Kidney (tissue), 13 donors: ENCODE measurements at regions not wholly inside any gene's neighbourhood (a gene's known extent, or its start where the extent isn't known, plus 50 kb on each side); places are given as distances from the start of the nearest gene placed in this dataset.

Source experiments
- DNase-seq, 5 donors: peaks; one replicate each; pipeline ENCODE4 v3.0.0-alpha.2; 2013 to 2020
- FAIRE-seq: peaks from 2 replicates; lab custom pipeline; 2012; peaks lifted over from hg19 to GRCh38; lab: Jason Lieb, UNC
- H3K27ac ChIP-seq, 2 donors: one replicate each; pipeline ENCODE4 v1.7.0; 2013; ENCODE audit warnings: low read depth in 2 of 2, low read length in 2 of 2, inconsistent platforms in 1 of 2
- H3K27me3 ChIP-seq: one replicate; pipeline ENCODE4 v1.7.1; 2013; ENCODE audit warnings: low read length, inconsistent platforms; ENCODE audit not compliant: control insufficient read depth, insufficient read depth
- H3K36me3 ChIP-seq, 3 donors: one replicate each; pipeline versions ENCODE4 v1.7.0 to v1.7.1; 2013; ENCODE audit warnings: low read length in 3 of 3, control low read depth in 1 of 3, inconsistent platforms in 1 of 3; ENCODE audit not compliant: insufficient read depth in 3 of 3, control insufficient read depth in 2 of 3
- H3K4me1 ChIP-seq, 3 donors: one replicate each; pipeline versions ENCODE4 v1.7.0 to v1.7.1; 2013; ENCODE audit warnings: low read length in 3 of 3, inconsistent platforms in 1 of 3, low read depth in 1 of 3; ENCODE audit not compliant: control insufficient read depth in 2 of 3, insufficient read depth in 2 of 3
- H3K4me3 ChIP-seq, 3 donors: one replicate each; pipeline versions ENCODE4 v1.7.0 to v1.8.1; 2013; ENCODE audit warnings: low read length in 3 of 3, control low read depth in 1 of 3, inconsistent platforms in 1 of 3
- H3K9ac ChIP-seq, 3 donors: one replicate each; pipeline versions ENCODE4 v1.7.0 to v1.7.1; 2013; ENCODE audit warnings: low read length in 3 of 3, control low read depth in 1 of 3, inconsistent platforms in 1 of 3
- H3K9me3 ChIP-seq, 3 donors: one replicate each; pipeline versions ENCODE4 v1.7.0 to v1.7.1; 2013; ENCODE audit warnings: low read length in 3 of 3, control low read depth in 1 of 3, inconsistent platforms in 1 of 3; ENCODE audit not compliant: control insufficient read depth in 2 of 3, insufficient read depth in 1 of 3
- intact Hi-C: fragments of 100-400 bp; cut with DNase I; formaldehyde crosslinking; loops from one replicate; pipeline ENCODE4 v1.11.1; 2022
- TF ChIP-seq, protein P1 (sequence below): IDR thresholded peaks from 3 replicates; pipeline ENCODE4 v1.5.1; 2012; ENCODE audit warnings: mild to moderate bottlenecking, moderate library complexity, borderline replicate concordance; ENCODE audit not compliant: insufficient read depth; ENCODE audit errors: extremely low read depth
- donor health status: control.
- donor health status: control.
- donor health status: control.
- donor health status: control.
- donor health status: control.
- donor health status: DM: yes; HTN: yes; CAD: no.
- donor health status: Normal renal cell carcinoma (clear cell type).

DNA sequence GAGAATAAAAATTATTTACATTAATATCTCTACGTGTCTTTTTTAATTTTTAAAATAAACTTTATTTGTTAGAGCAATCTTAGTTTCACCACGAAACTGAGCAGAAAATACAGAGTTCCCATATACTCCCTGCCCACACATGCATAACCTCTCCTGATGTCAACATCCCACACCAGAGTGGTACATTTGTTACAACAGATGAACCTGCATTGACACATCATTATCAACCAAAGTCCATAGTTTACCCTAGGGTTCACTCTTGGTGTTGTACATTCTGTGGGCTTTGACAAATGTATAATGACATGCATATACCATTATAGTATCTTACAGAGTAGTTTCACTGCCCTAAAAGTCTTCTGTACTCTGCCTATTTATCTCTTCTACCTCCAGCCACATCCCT lies 110.6 kb upstream of the OTUD4 start:
- no peak for FAIRE-seq

DNA sequence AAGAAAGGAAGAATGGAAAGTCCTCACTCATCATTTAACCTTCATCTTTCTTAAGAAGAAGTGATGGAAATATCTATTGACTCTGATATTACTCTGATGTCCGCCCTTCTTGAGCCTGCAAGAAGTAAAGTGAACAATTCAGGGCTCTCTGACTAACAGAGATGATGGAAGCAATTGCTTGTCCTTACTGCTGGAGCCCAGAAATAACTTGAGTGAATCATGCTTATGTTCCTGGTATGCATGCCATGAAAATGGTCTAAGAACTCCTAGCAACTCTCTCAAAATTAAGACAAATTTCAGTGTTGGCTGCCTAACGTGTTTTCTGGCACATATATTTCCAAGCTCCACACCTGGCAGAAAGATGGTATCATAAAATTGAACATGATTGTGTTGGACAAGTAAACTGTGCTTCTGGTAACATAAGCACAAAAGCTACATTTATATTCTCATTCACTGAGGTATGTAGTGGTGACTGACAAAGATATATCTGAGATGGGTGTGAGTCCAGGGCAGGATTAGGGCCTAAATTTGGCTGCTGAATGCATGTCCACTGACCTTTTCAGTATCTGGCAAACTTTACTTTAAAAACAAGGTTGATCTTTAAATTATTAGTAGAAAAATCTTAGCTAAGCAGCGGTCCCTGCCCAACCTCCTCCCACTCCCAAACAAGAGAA lies 109.2 kb upstream of the OTUD4 start:
- DNase-seq (no peak), FAIRE-seq (no peak)
- Histone ChIP-seq H3K9me3 (no peaks in the 10 kb centered on the region), H3K9ac (no peak overlapping the region), H3K4me3 (no peak overlapping the region), H3K36me3 (no peaks in the 10 kb centered on the region), H3K4me1 (no peaks in the 10 kb centered on the region), H3K27ac (no peak overlapping the region), H3K27me3 (no peaks in the 10 kb centered on the region)
- TF ChIP-seq, protein P1, sequence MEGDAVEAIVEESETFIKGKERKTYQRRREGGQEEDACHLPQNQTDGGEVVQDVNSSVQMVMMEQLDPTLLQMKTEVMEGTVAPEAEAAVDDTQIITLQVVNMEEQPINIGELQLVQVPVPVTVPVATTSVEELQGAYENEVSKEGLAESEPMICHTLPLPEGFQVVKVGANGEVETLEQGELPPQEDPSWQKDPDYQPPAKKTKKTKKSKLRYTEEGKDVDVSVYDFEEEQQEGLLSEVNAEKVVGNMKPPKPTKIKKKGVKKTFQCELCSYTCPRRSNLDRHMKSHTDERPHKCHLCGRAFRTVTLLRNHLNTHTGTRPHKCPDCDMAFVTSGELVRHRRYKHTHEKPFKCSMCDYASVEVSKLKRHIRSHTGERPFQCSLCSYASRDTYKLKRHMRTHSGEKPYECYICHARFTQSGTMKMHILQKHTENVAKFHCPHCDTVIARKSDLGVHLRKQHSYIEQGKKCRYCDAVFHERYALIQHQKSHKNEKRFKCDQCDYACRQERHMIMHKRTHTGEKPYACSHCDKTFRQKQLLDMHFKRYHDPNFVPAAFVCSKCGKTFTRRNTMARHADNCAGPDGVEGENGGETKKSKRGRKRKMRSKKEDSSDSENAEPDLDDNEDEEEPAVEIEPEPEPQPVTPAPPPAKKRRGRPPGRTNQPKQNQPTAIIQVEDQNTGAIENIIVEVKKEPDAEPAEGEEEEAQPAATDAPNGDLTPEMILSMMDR = no peak
- intact Hi-C loops = no loop called here

More for the DNA sequence above, 110.6 kb upstream of the OTUD4 start:
- intact Hi-C loops = no loop called here
- H3K27ac ChIP-seq = no peak overlapping the region
- H3K36me3 ChIP-seq = no peaks in the 10 kb centered on the region
- DNase-seq = no peak
- H3K4me3 ChIP-seq = no peak overlapping the region
- no peaks in the 10 kb centered on the region for H3K9me3 ChIP-seq
- H3K27me3 ChIP-seq = no peaks in the 10 kb centered on the region
- no peak overlapping the region for H3K9ac ChIP-seq
- TF ChIP-seq, protein P1 = no peak
- no peaks in the 10 kb centered on the region for H3K4me1 ChIP-seq

DNA sequence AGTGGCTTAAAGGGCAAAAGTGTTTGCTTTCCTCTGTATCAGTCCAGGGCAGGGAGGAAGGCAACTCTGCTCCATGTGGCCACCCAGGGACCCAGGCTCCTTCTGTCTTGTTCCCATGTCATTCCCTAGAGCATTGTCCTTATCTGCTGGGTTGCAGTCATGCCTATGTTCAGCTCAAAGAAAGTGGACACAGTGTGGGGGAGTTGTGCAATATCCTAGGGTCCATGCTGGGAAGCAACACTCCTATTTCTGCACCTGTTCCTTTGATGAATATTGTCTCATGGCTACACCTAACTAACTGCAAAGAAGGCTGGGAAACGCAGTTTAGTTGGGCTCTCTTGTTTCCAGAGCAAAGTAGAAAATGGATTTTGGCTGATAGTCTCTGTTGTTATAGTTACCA lies 107.0 kb upstream of the OTUD4 start:
- TF ChIP-seq, protein P1 = no peak
- no peak for DNase-seq

GRCh38 chr4:145285928-145286327 lies 105.5 kb upstream of the OTUD4 start:
- intact Hi-C loops = no loop called here
- no peak for FAIRE-seq

More for the DNA sequence above, 107.0 kb upstream of the OTUD4 start:
- Histone ChIP-seq H3K27ac (no peak overlapping the region), H3K4me1 (no peaks in the 10 kb centered on the region), H3K9me3 (no peaks in the 10 kb centered on the region), H3K36me3 (no peaks in the 10 kb centered on the region), H3K27me3 (no peaks in the 10 kb centered on the region), H3K4me3 (no peak overlapping the region), H3K9ac (no peak overlapping the region)
- intact Hi-C loops = no loop called here
- no peak for FAIRE-seq

More at GRCh38 chr4:145285928-145286327, 105.5 kb upstream of the OTUD4 start:
- H3K4me1 ChIP-seq = no peaks in the 10 kb centered on the region
- no peaks in the 10 kb centered on the region for H3K27me3 ChIP-seq
- no peak overlapping the region for H3K9ac ChIP-seq
- TF ChIP-seq, protein P1 = no peak
- DNase-seq = no peak
- H3K27ac ChIP-seq = no peak overlapping the region
- no peaks in the 10 kb centered on the region for H3K9me3 ChIP-seq
- H3K36me3 ChIP-seq = no peaks in the 10 kb centered on the region
- H3K4me3 ChIP-seq = no peak overlapping the region
